GM12878 (cell line): ENCODE measurements at regions not wholly inside any gene's neighbourhood (a gene's known extent, or its start where the extent isn't known, plus 50 kb on each side); places are given as distances from the start of the nearest gene placed in this dataset.

Source experiments
- ATAC-seq: fragments of 200-7000 bp; cut with Tn5 transposase; 3 replicates; pipeline ENCODE4 v1.9.1; 2020; ENCODE audit warnings: mild to moderate bottlenecking, moderate library complexity
- BruUV-seq: library from RNA; stranded (reverse); fragments of 400-500 nt; replicated peaks from 2 replicates; lab custom pipeline; 2021; lab: Mats Ljungman, UMichigan
- CTCF ChIA-PET: fragments of 300-600 bp; sonication (Branson Sonifier 250); formaldehyde crosslinking; extraction: SDS; loops from one replicate; lab custom pipeline; 2021; ENCODE audit warnings: inconsistent platforms; lab: Yijun Ruan, JAX
- POLR2A ChIA-PET: fragments of 350-600 bp; formaldehyde crosslinking; extraction: SDS; loops from one replicate; lab custom pipeline; 2021; ENCODE audit warnings: inconsistent platforms; lab: Charles Lee
- RAD21 ChIA-PET: fragments of 300-600 bp; sonication (Branson Sonifier 250); formaldehyde crosslinking; loops from one replicate; lab custom pipeline; 2023; ENCODE audit warnings: antibody characterized with exemption; ENCODE audit not compliant: unreplicated experiment; lab: Charles Lee
- SMC1A ChIA-PET: fragments of 300-600 bp; sonication (Branson Sonifier 250); formaldehyde crosslinking; loops from one replicate; lab custom pipeline; 2023; ENCODE audit not compliant: unreplicated experiment, uncharacterized antibody; lab: Charles Lee
- DNase-seq: peaks from one replicate; pipeline ENCODE4 v3.0.0-alpha.2; 2011; ENCODE audit warnings: low read depth, low spot score
- FAIRE-seq: peaks from 3 replicates; lab custom pipeline; 2011; peaks lifted over from hg19 to GRCh38; lab: Jason Lieb, UNC
- H2AFZ ChIP-seq: 2 replicates; pipeline ENCODE4 v1.6.0; 2011; ENCODE audit warnings: low read depth, low read length, control low read depth; ENCODE audit not compliant: control insufficient read depth
- H3K27ac ChIP-seq: 2 replicates; pipeline ENCODE4 v1.5.1; 2011; ENCODE audit warnings: control low read depth; ENCODE audit not compliant: control insufficient read depth, insufficient read depth
- H3K27me3 ChIP-seq, 2 experiments: replicated peaks in 1 of 2; 2 replicates each; pipeline versions ENCODE4 v1.6.0 to v1.6.1; 2011; ENCODE audit warnings: low read length in 1 of 2; ENCODE audit not compliant: control insufficient read depth in 2 of 2, insufficient read depth in 2 of 2
- H3K36me3 ChIP-seq, 2 experiments: 2 replicates each; pipeline ENCODE4 v1.5.1; 2011; ENCODE audit warnings: low read length in 1 of 2; ENCODE audit not compliant: control insufficient read depth in 2 of 2, insufficient read depth in 2 of 2
- H3K4me1 ChIP-seq: 2 replicates; pipeline ENCODE4 v1.6.1; 2011; ENCODE audit warnings: mild to moderate bottlenecking, low read length, moderate library complexity, mixed read lengths; ENCODE audit not compliant: control insufficient read depth, insufficient read depth
- H3K4me2 ChIP-seq: 2 replicates; pipeline ENCODE4 v1.6.0; 2011; ENCODE audit warnings: control low read depth; ENCODE audit not compliant: control insufficient read depth, insufficient read depth
- H3K4me3 ChIP-seq: fragments of 200-600 bp; sonication (generic); 2 replicates; pipeline ENCODE4 v1.5.1; 2016
- H3K79me2 ChIP-seq: 2 replicates; pipeline ENCODE4 v1.6.0; 2011; ENCODE audit warnings: low read length; ENCODE audit not compliant: control insufficient read depth, insufficient read depth
- H3K9ac ChIP-seq: 2 replicates; pipeline ENCODE4 v1.8.0; 2011; ENCODE audit warnings: low read length, control low read depth, mixed read lengths; ENCODE audit not compliant: control insufficient read depth, insufficient read depth
- H3K9me3 ChIP-seq: replicated peaks from 3 replicates; pipeline ENCODE4 v1.5.1; 2011; ENCODE audit warnings: mild to moderate bottlenecking, low read length; ENCODE audit not compliant: control insufficient read depth, insufficient read depth
- H4K20me1 ChIP-seq: 2 replicates; pipeline ENCODE4 v1.6.0; 2011; ENCODE audit not compliant: control insufficient read depth, insufficient read depth
- CHD4 ChIP-seq: fragments of 200-600 bp; sonication (generic); IDR thresholded peaks from 2 replicates; pipeline ENCODE4 v1.6.1; 2016; ENCODE audit warnings: mild to moderate bottlenecking
- EZH2 ChIP-seq: IDR thresholded peaks from 2 replicates; pipeline ENCODE4 v1.6.1; 2012; ENCODE audit warnings: low read depth, mild to moderate bottlenecking, control low read depth, inconsistent platforms, low read length, borderline replicate concordance; ENCODE audit not compliant: control insufficient read depth
- FOXM1 ChIP-seq: IDR thresholded peaks from 2 replicates; pipeline ENCODE4 v1.6.1; 2012; ENCODE audit warnings: low read depth, mild to moderate bottlenecking, inconsistent platforms, low read length, moderate library complexity
- HDAC6 ChIP-seq: fragments of 200-600 bp; sonication (generic); IDR thresholded peaks from one replicate; pipeline ENCODE4 v1.8.0; 2017; ENCODE audit warnings: antibody characterized with exemption; ENCODE audit not compliant: unreplicated experiment
- LARP7 ChIP-seq: fragments of 450-650 bp; IDR thresholded peaks from 2 replicates; pipeline ENCODE4 v1.6.1; 2017; ENCODE audit warnings: mild to moderate bottlenecking
- MTA3 ChIP-seq: IDR thresholded peaks from 2 replicates; pipeline ENCODE4 v1.6.1; 2012; ENCODE audit warnings: low read length, inconsistent platforms, borderline replicate concordance
- NKRF ChIP-seq: fragments of 450-650 bp; conservative IDR thresholded peaks from 2 replicates; pipeline ENCODE4 v1.6.1; 2017; ENCODE audit warnings: mild to moderate bottlenecking, moderate library complexity
- PAX5 ChIP-seq: IDR thresholded peaks from 2 replicates; pipeline ENCODE4 v1.6.1; 2011; ENCODE audit warnings: low read depth, low read length, borderline replicate concordance
- POLR2AphosphoS5 ChIP-seq: IDR thresholded peaks from 2 replicates; pipeline ENCODE4 v1.6.1; 2011; ENCODE audit warnings: mild to moderate bottlenecking, low read length, inconsistent platforms
- RB1 ChIP-seq: fragments of 450-650 bp; formaldehyde crosslinking; IDR thresholded peaks from 2 replicates; pipeline ENCODE4 v1.6.1; 2017; ENCODE audit warnings: mild to moderate bottlenecking, borderline replicate concordance
- REST ChIP-seq: IDR thresholded peaks from 2 replicates; pipeline ENCODE4 v1.6.1; 2012; ENCODE audit warnings: mild to moderate bottlenecking, low read depth, low read length
- SUPT20H ChIP-seq: IDR thresholded peaks from 2 replicates; pipeline ENCODE4 v1.6.1; 2011; ENCODE audit warnings: low read depth, mild to moderate bottlenecking, low read length, moderate library complexity, borderline replicate concordance; ENCODE audit not compliant: control insufficient read depth
- YY1 ChIP-seq: IDR thresholded peaks from 2 replicates; pipeline ENCODE4 v1.6.1; 2011; ENCODE audit warnings: low read depth, mild to moderate bottlenecking, low read length
- ZNF217 ChIP-seq: fragments of 450-650 bp; IDR thresholded peaks from 2 replicates; pipeline ENCODE4 v1.6.1; 2017; ENCODE audit warnings: antibody characterized with exemption, mild to moderate bottlenecking
- ZNF592 ChIP-seq: fragments of 450-650 bp; IDR thresholded peaks from 2 replicates; pipeline ENCODE4 v1.6.1; 2017; ENCODE audit warnings: mild to moderate bottlenecking, moderate library complexity
- ZNF622 ChIP-seq: fragments of 450-650 bp; IDR thresholded peaks from 2 replicates; pipeline ENCODE4 v1.6.1; 2017; ENCODE audit warnings: mild to moderate bottlenecking, inconsistent platforms
- WGBS: methylation state at CpG from one replicate; pipeline ENCODE4 v1.1.6; 2016; ENCODE audit warnings: low lambda C conversion rate; ENCODE audit not compliant: insufficient replicate concordance, insufficient coverage; ENCODE audit errors: missing lambda C conversion rate; 5-methylcytosine and 5-hydroxymethylcytosine counted together
- in situ Hi-C: fragments of 300-500 bp; cut with MboI; formaldehyde crosslinking; loops from 9 replicates; pipeline ENCODE4 v1.14.3; 2018; ENCODE audit warnings: mixed read lengths
- intact Hi-C: fragments of 100-400 bp; cut with micrococcal nuclease; formaldehyde crosslinking; loops from one replicate; pipeline ENCODE4 v1.14.2; 2022; ENCODE audit not compliant: unreplicated experiment

- 0% methylated on average over 1 of the region's 1 CpG for WGBS
- H3K9me3 ChIP-seq = no peaks in the 10 kb centered on the region
- H3K4me2 ChIP-seq = no peak overlapping the region
- in situ Hi-C loops = loop anchor here (25.0 kb wide), 1 partner anchor 1688 kb away; no protein-coding TSS in a partner anchor
- no peak overlapping the region for H2AFZ ChIP-seq
- no peak for ATAC-seq
- intact Hi-C loops = no loop called here
- no peaks in the 10 kb centered on the region for H4K20me1 ChIP-seq
- FAIRE-seq = no peak
- H3K9ac ChIP-seq = no peak overlapping the region
- POLR2A ChIA-PET = no interaction called here
- DNase-seq = no peak
- no TSS peak for BruUV-seq
- no peaks in the 10 kb centered on the region for H3K36me3 ChIP-seq
- H3K27ac ChIP-seq = no peak overlapping the region
- CTCF ChIA-PET = no interaction called here
- RAD21 ChIA-PET = no interaction called here
- no peak overlapping the region for H3K4me3 ChIP-seq
- no peaks in the 10 kb centered on the region for H3K27me3 ChIP-seq
- no peaks in the 10 kb centered on the region for H3K4me1 ChIP-seq
- SMC1A ChIA-PET = no interaction called here
- no peaks in the 10 kb centered on the region for H3K79me2 ChIP-seq
- TF ChIP-seq HDAC6 = no peak
- no peak for TF ChIP-seq YY1
- no peak for TF ChIP-seq PAX5
- no peak for TF ChIP-seq FOXM1
- TF ChIP-seq LARP7 = no peak
- TF ChIP-seq NKRF = no peak
- no peak for TF ChIP-seq ZNF217
- TF ChIP-seq EZH2 = no peak
- no peak for TF ChIP-seq CHD4
- TF ChIP-seq ZNF622 = no peak
- no peak for TF ChIP-seq REST
- no peak for TF ChIP-seq ZNF592
- TF ChIP-seq POLR2AphosphoS5 = no peak
- no peak for TF ChIP-seq MTA3
- TF ChIP-seq SUPT20H = no peak
- TF ChIP-seq RB1 = no peak
Measured at GRCh38 chr16:55250701-55251100, 73.3 kb upstream of the IRX6 start.
